Activated B cell treated with CpG ODN at 0.5 μM for 24 hours (primary cell): ENCODE measurements at regions not wholly inside any gene's neighbourhood (a gene's known extent, or its start where the extent isn't known, plus 50 kb on each side); places are given as distances from the start of the nearest gene placed in this dataset.

Experiments
- ATAC-seq: fragments of 200-7000 bp; cut with Tn5 transposase; one replicate; pipeline ENCODE4 v1.10.0; 2021; ENCODE audit warnings: low read depth, mild to moderate bottlenecking, moderate library complexity
- CTCF ChIA-PET: fragments of 350-600 bp; sonication (Branson Sonifier 250); formaldehyde crosslinking; loops from one replicate; lab custom pipeline; 2021; ENCODE audit warnings: antibody characterized with exemption; lab: Charles Lee
- POLR2A ChIA-PET: fragments of 350-600 bp; sonication (Branson Sonifier 250); formaldehyde crosslinking; loops from one replicate; lab custom pipeline; 2021; ENCODE audit warnings: antibody characterized with exemption; lab: Charles Lee
- DNase-seq: peaks from one replicate; pipeline ENCODE4 v3.0.0; 2022
- H3K27ac Mint-ChIP-seq: one replicate; pipeline ENCODE4 v1.8.0; 2020; ENCODE audit warnings: mixed read lengths
- H3K27me3 Mint-ChIP-seq: one replicate; pipeline ENCODE4 v1.8.0; 2021; ENCODE audit warnings: mixed read lengths
- H3K36me3 Mint-ChIP-seq: one replicate; pipeline ENCODE4 v1.8.0; 2021; ENCODE audit warnings: low read depth, mixed read lengths
- H3K4me1 Mint-ChIP-seq: one replicate; pipeline ENCODE4 v1.8.0; 2021; ENCODE audit warnings: mixed read lengths
- H3K4me3 Mint-ChIP-seq: one replicate; pipeline ENCODE4 v1.8.0; 2020; ENCODE audit warnings: mild to moderate bottlenecking, mixed read lengths
- H3K9me3 Mint-ChIP-seq: one replicate; pipeline ENCODE4 v1.8.0; 2020; ENCODE audit warnings: mixed read lengths
- intact Hi-C: fragments of 100-400 bp; cut with micrococcal nuclease; formaldehyde crosslinking; loops from one replicate; pipeline ENCODE4 v1.15.1; 2024
- TF ChIP-seq, protein P1 (sequence below): fragments of 200-600 bp; IDR thresholded peaks from one replicate; pipeline ENCODE4 v1.8.0; 2022; ENCODE audit warnings: antibody characterized with exemption, mild to moderate bottlenecking

- H3K36me3 Mint-ChIP-seq, result no peaks in the 10 kb centered on the region
- DNase-seq (no peak), ATAC-seq (no peak)
- TF ChIP-seq, protein P1, sequence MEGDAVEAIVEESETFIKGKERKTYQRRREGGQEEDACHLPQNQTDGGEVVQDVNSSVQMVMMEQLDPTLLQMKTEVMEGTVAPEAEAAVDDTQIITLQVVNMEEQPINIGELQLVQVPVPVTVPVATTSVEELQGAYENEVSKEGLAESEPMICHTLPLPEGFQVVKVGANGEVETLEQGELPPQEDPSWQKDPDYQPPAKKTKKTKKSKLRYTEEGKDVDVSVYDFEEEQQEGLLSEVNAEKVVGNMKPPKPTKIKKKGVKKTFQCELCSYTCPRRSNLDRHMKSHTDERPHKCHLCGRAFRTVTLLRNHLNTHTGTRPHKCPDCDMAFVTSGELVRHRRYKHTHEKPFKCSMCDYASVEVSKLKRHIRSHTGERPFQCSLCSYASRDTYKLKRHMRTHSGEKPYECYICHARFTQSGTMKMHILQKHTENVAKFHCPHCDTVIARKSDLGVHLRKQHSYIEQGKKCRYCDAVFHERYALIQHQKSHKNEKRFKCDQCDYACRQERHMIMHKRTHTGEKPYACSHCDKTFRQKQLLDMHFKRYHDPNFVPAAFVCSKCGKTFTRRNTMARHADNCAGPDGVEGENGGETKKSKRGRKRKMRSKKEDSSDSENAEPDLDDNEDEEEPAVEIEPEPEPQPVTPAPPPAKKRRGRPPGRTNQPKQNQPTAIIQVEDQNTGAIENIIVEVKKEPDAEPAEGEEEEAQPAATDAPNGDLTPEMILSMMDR, result no peak
- intact Hi-C loops, result no loop called here
- ChIA-PET POLR2A (no interaction called here), CTCF (no interaction called here)
- H3K27me3 Mint-ChIP-seq, result no peaks in the 10 kb centered on the region
- H3K9me3 Mint-ChIP-seq, result peaks cover 7% of the 10 kb centered on the region
- no peaks in the 10 kb centered on the region for H3K4me1 Mint-ChIP-seq
- no peak overlapping the region for H3K4me3 Mint-ChIP-seq
- H3K27ac Mint-ChIP-seq, result no peak overlapping the region
Measured at GRCh38 chrX:25968920-25969319, 169.2 kb upstream of the MAGEB18 start.

GRCh38 chrX:25976683-25977310 is 161.3 kb upstream of the MAGEB18 start:
- Mint-ChIP-seq H3K4me1 (no peaks in the 10 kb centered on the region), H3K4me3 (no peak overlapping the region), H3K36me3 (no peaks in the 10 kb centered on the region), H3K27ac (no peak overlapping the region), H3K9me3 (peaks cover 14% of the 10 kb centered on the region), H3K27me3 (no peaks in the 10 kb centered on the region)
- ChIA-PET CTCF (no interaction called here), POLR2A (no interaction called here)
- DNase-seq (no peak), ATAC-seq (no peak)
- TF ChIP-seq, protein P1, result no peak
- intact Hi-C loops, result no loop called here

- no peak for ATAC-seq
- ChIA-PET POLR2A (no interaction called here), CTCF (no interaction called here)
- no peaks in the 10 kb centered on the region for H3K9me3 Mint-ChIP-seq
- H3K4me3 Mint-ChIP-seq, result no peak overlapping the region
- no peaks in the 10 kb centered on the region for H3K36me3 Mint-ChIP-seq
- TF ChIP-seq, protein P1, result no peak
- no peaks in the 10 kb centered on the region for H3K27me3 Mint-ChIP-seq
- DNase-seq, result no peak
- no peak overlapping the region for H3K27ac Mint-ChIP-seq
- intact Hi-C loops, result no loop called here
- H3K4me1 Mint-ChIP-seq, result no peaks in the 10 kb centered on the region
Measured at GRCh38 chrX:25998687-25999086, 139.5 kb upstream of the MAGEB18 start.

GRCh38 chrX:26007462-26007861 is 130.7 kb upstream of the MAGEB18 start:
- CTCF ChIA-PET, result no interaction called here
- no peak for DNase-seq
- Mint-ChIP-seq H3K36me3 (no peaks in the 10 kb centered on the region), H3K27ac (no peak overlapping the region), H3K4me3 (no peak overlapping the region), H3K27me3 (no peaks in the 10 kb centered on the region), H3K9me3 (peaks cover 3% of the 10 kb centered on the region), H3K4me1 (no peaks in the 10 kb centered on the region)
- intact Hi-C loops, result no loop called here
- no peak for ATAC-seq
- TF ChIP-seq, protein P1, result no peak
- POLR2A ChIA-PET, result no interaction called here

- POLR2A ChIA-PET, result no interaction called here
- Mint-ChIP-seq H3K4me1 (no peaks in the 10 kb centered on the region), H3K27ac (no peak overlapping the region), H3K4me3 (no peak overlapping the region), H3K27me3 (no peaks in the 10 kb centered on the region), H3K36me3 (no peaks in the 10 kb centered on the region), H3K9me3 (peaks cover 3% of the 10 kb centered on the region)
- intact Hi-C loops, result no loop called here
- DNase-seq, result no peak
- CTCF ChIA-PET, result no interaction called here
- ATAC-seq, result no peak
- TF ChIP-seq, protein P1, result no peak
Measured at GRCh38 chrX:26008042-26008441, 130.1 kb upstream of the MAGEB18 start.
